ENCODE measurements at regions not wholly inside any gene's neighbourhood (a gene's known extent, or its start where the extent isn't known, plus 50 kb on each side); places are given as distances from the start of the nearest gene placed in this dataset.

GRCh38 chrX:40360557-40360956 is 220.2 kb upstream of the ATP6AP2 start:
- no peak for TF ChIP-seq CTCF (IDR thresholded peaks at IDR 0.05; ENCODE audit: insufficient read depth, low read length, severe bottlenecking)
- Histone ChIP-seq H3K36me3 (ENCODE audit: control insufficient read depth, insufficient read depth, low read length) (no peaks in the 10 kb centered on the region), H3K27me3 (ENCODE audit: control insufficient read depth, insufficient read depth, low read length) (no peaks in the 10 kb centered on the region), H3K4me3 (ENCODE audit: low read depth, low read length) (no peak overlapping the region)
- no peak for DNase-seq (ENCODE audit: low read depth)
- FAIRE-seq = no peak

- FAIRE-seq (no peak), DNase-seq (ENCODE audit: low read depth) (no peak)
- Histone ChIP-seq H3K36me3 (ENCODE audit: control insufficient read depth, insufficient read depth, low read length) (no peaks in the 10 kb centered on the region), H3K27me3 (ENCODE audit: control insufficient read depth, insufficient read depth, low read length) (no peaks in the 10 kb centered on the region), H3K4me3 (ENCODE audit: low read depth, low read length) (no peak overlapping the region)
- TF ChIP-seq CTCF (IDR thresholded peaks at IDR 0.05; ENCODE audit: insufficient read depth, low read length, severe bottlenecking) = no peak
These were observed 221.2 kb upstream of the ATP6AP2 start for GRCh38 chrX:40359593-40359992.

- H3K27me3 ChIP-seq (ENCODE audit: control insufficient read depth, insufficient read depth, low read length) = no peaks in the 10 kb centered on the region
- DNase-seq (ENCODE audit: low read depth) = no peak
- H3K36me3 ChIP-seq (ENCODE audit: control insufficient read depth, insufficient read depth, low read length) = no peaks in the 10 kb centered on the region
- no peak for TF ChIP-seq CTCF (IDR thresholded peaks at IDR 0.05; ENCODE audit: insufficient read depth, low read length, severe bottlenecking)
- no peak overlapping the region for H3K4me3 ChIP-seq (ENCODE audit: low read depth, low read length)
- FAIRE-seq = no peak
These were observed 221.8 kb upstream of the ATP6AP2 start for GRCh38 chrX:40358994-40359393.

GRCh38 chrX:40349251-40349650 is 231.5 kb upstream of the ATP6AP2 start:
- no peak for FAIRE-seq
- no peak for TF ChIP-seq CTCF (IDR thresholded peaks at IDR 0.05; ENCODE audit: insufficient read depth, low read length, severe bottlenecking)
- H3K36me3 ChIP-seq (ENCODE audit: control insufficient read depth, insufficient read depth, low read length) = no peaks in the 10 kb centered on the region
- DNase-seq (ENCODE audit: low read depth) = no peak
- no peak overlapping the region for H3K4me3 ChIP-seq (ENCODE audit: low read depth, low read length)
- H3K27me3 ChIP-seq (ENCODE audit: control insufficient read depth, insufficient read depth, low read length) = no peaks in the 10 kb centered on the region

GRCh38 chrX:40346379-40346778 is 234.4 kb upstream of the ATP6AP2 start:
- DNase-seq (ENCODE audit: low read depth) (no peak), FAIRE-seq (no peak)

More at GRCh38 chrX:40346379-40346778, 234.4 kb upstream of the ATP6AP2 start:
- Histone ChIP-seq H3K36me3 (ENCODE audit: control insufficient read depth, insufficient read depth, low read length) (no peaks in the 10 kb centered on the region), H3K4me3 (ENCODE audit: low read depth, low read length) (no peak overlapping the region), H3K27me3 (ENCODE audit: control insufficient read depth, insufficient read depth, low read length) (no peaks in the 10 kb centered on the region)
- TF ChIP-seq CTCF (IDR thresholded peaks at IDR 0.05; ENCODE audit: insufficient read depth, low read length, severe bottlenecking) = no peak

Data from bronchial epithelial cell (primary cell).